WERI-Rb-1 (cell line): ENCODE measurements at regions not wholly inside any gene's neighbourhood (a gene's known extent, or its start where the extent isn't known, plus 50 kb on each side); places are given as distances from the start of the nearest gene placed in this dataset.

ENCODE experiments used
- DNase-seq: peaks from one replicate; pipeline ENCODE4 v3.0.0-alpha.2; 2020
- H3K27ac ChIP-seq: fragments of 250-450 bp; sonication (Bioruptor Pico); 2 replicates; pipeline ENCODE4 v1.5.1; 2020; ENCODE audit warnings: mild to moderate bottlenecking, moderate library complexity
- H3K27me3 ChIP-seq: fragments of 250-450 bp; sonication (Bioruptor Pico); 2 replicates; pipeline ENCODE4 v1.5.1; 2021; ENCODE audit warnings: mild to moderate bottlenecking, low read depth, moderate library complexity; ENCODE audit not compliant: insufficient read depth, severe bottlenecking
- H3K36me3 ChIP-seq: fragments of 250-450 bp; sonication (Bioruptor Pico); 2 replicates; pipeline ENCODE4 v1.5.1; 2020; ENCODE audit warnings: mild to moderate bottlenecking, moderate library complexity
- H3K4me3 ChIP-seq: 2 replicates; pipeline ENCODE4 v1.5.1; 2011; ENCODE audit warnings: low read depth, mild to moderate bottlenecking, control low read depth, low read length
- H3K9me3 ChIP-seq: fragments of 250-450 bp; sonication (Bioruptor Pico); 2 replicates; pipeline ENCODE4 v1.5.1; 2021; ENCODE audit warnings: mild to moderate bottlenecking, moderate library complexity; ENCODE audit not compliant: severe bottlenecking
- TF ChIP-seq, protein P1 (sequence below): IDR thresholded peaks from 2 replicates; pipeline ENCODE4 v1.5.1; 2011; ENCODE audit warnings: low read depth, mild to moderate bottlenecking, control low read depth, inconsistent platforms, low read length

- peak; percentile 9 for DNase-seq
- no peaks in the 10 kb centered on the region for H3K27me3 ChIP-seq
- no peak overlapping the region for H3K27ac ChIP-seq
- H3K36me3 ChIP-seq, result no peaks in the 10 kb centered on the region
- no peak overlapping the region for H3K4me3 ChIP-seq
- TF ChIP-seq, protein P1, sequence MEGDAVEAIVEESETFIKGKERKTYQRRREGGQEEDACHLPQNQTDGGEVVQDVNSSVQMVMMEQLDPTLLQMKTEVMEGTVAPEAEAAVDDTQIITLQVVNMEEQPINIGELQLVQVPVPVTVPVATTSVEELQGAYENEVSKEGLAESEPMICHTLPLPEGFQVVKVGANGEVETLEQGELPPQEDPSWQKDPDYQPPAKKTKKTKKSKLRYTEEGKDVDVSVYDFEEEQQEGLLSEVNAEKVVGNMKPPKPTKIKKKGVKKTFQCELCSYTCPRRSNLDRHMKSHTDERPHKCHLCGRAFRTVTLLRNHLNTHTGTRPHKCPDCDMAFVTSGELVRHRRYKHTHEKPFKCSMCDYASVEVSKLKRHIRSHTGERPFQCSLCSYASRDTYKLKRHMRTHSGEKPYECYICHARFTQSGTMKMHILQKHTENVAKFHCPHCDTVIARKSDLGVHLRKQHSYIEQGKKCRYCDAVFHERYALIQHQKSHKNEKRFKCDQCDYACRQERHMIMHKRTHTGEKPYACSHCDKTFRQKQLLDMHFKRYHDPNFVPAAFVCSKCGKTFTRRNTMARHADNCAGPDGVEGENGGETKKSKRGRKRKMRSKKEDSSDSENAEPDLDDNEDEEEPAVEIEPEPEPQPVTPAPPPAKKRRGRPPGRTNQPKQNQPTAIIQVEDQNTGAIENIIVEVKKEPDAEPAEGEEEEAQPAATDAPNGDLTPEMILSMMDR, result no peak
- H3K9me3 ChIP-seq, result no peaks in the 10 kb centered on the region
Measured at GRCh38 chr17:83177611-83178532, 98.5 kb downstream of the METRNL start.

DNA sequence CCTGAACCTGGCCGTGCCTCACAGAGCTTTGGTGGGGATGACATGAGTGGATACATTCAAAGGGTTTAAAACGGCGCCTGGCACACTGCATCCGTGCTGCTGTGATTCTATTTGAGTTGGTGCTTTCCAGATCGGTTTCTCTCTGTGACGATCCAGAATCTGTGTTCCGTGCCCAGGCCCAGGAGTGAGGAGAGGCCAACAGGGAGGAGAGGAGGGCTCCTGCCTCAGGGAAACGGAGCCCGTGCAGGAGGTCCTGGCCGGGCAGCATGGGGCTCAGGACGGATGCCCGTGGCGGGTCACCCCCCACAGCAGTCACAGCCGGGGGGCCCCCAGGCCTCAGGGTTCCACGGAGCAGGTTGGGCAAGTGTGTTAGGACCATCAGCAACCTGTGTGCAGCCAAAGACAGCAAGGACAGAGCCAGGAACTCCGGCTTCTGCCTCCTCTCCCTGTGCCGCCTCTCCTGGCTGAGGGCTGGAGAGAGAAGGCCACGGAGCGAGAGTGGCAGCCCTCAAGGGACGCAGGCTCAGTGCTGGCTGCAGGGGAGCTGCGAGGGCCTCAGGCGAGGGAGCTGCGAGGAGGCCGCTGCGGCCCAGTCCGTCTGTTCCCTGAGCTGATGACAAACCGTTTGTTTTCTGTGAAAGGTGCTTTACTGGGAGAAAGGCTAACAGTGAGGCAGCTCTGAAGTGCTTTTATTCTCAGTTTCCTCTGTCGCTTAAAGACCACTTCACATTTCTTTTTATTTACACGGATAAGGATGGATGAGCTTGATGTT lies 99.3 kb downstream of the METRNL start:
- no peak overlapping the region for H3K27ac ChIP-seq
- TF ChIP-seq, protein P1, result no peak
- DNase-seq, result peak; percentile 7
- no peaks in the 10 kb centered on the region for H3K36me3 ChIP-seq
- no peaks in the 10 kb centered on the region for H3K27me3 ChIP-seq
- no peaks in the 10 kb centered on the region for H3K9me3 ChIP-seq
- H3K4me3 ChIP-seq, result no peak overlapping the region

- Histone ChIP-seq H3K36me3 (no peaks in the 10 kb centered on the region), H3K27me3 (no peaks in the 10 kb centered on the region), H3K9me3 (no peaks in the 10 kb centered on the region), H3K27ac (no peak overlapping the region), H3K4me3 (no peak overlapping the region)
- TF ChIP-seq, protein P1, result no peak
- DNase-seq, result peak; percentile 4
Measured at GRCh38 chr17:83179374-83179773, 100.0 kb downstream of the METRNL start.

GRCh38 chr17:83179811-83180210 lies 100.4 kb downstream of the METRNL start:
- no peaks in the 10 kb centered on the region for H3K9me3 ChIP-seq
- H3K27me3 ChIP-seq, result no peaks in the 10 kb centered on the region
- no peak overlapping the region for H3K4me3 ChIP-seq
- TF ChIP-seq, protein P1, result no peak
- DNase-seq, result peak; percentile 6
- H3K27ac ChIP-seq, result no peak overlapping the region
- no peaks in the 10 kb centered on the region for H3K36me3 ChIP-seq

GRCh38 chr17:83180264-83180995 lies 101.0 kb downstream of the METRNL start:
- Histone ChIP-seq H3K36me3 (no peaks in the 10 kb centered on the region), H3K4me3 (no peak overlapping the region), H3K27ac (no peak overlapping the region), H3K9me3 (no peaks in the 10 kb centered on the region), H3K27me3 (no peaks in the 10 kb centered on the region)
- peak; percentile 7 for DNase-seq
- TF ChIP-seq, protein P1, result no peak
